ENCODE measurements at regions not wholly inside any gene's neighbourhood (a gene's known extent, or its start where the extent isn't known, plus 50 kb on each side); places are given as distances from the start of the nearest gene placed in this dataset.

- intact Hi-C loops (cut with DNase I) = no loop called here
- Histone ChIP-seq H3K27ac (no peak overlapping the region), H3K27me3 (no peaks in the 10 kb centered on the region), H3K9me3 (no peaks in the 10 kb centered on the region), H3K4me3 (no peak overlapping the region), H3K36me3 (no peaks in the 10 kb centered on the region), H3K4me1 (no peaks in the 10 kb centered on the region)
- no peak for TF ChIP-seq POLR2A (IDR thresholded peaks at IDR 0.05)
- 31% methylated on average over 9 of the region's 12 CpGs for WGBS (ENCODE audit: insufficient coverage, low coverage, low lambda C conversion rate, missing lambda C conversion rate)
- no peak for ATAC-seq
- no peak for DNase-seq
Measured at GRCh38 chr5:3825531-3826451, 230.2 kb downstream of the IRX1 start.

- no peak for ATAC-seq
- no peaks in the 10 kb centered on the region for H3K9me3 ChIP-seq
- H3K4me1 ChIP-seq = no peaks in the 10 kb centered on the region
- TF ChIP-seq POLR2A (IDR thresholded peaks at IDR 0.05) (no peak), CTCF (IDR thresholded peaks at IDR 0.05) (no peak)
- H3K4me3 ChIP-seq = no peak overlapping the region
- H3K36me3 ChIP-seq = no peaks in the 10 kb centered on the region
- H3K27me3 ChIP-seq = no peaks in the 10 kb centered on the region
- H3K27ac ChIP-seq = no peak overlapping the region
- intact Hi-C loops (cut with DNase I) = no loop called here
- DNase-seq = no peak
- WGBS (ENCODE audit: insufficient coverage, low coverage, low lambda C conversion rate, missing lambda C conversion rate) = 14% methylated on average over 8 of the region's 8 CpGs
Measured at GRCh38 chr5:3827624-3828023, 232.0 kb downstream of the IRX1 start.

GRCh38 chr5:3828761-3829160, 233.1 kb downstream of the IRX1 start:
- Histone ChIP-seq H3K4me3 (no peak overlapping the region), H3K36me3 (no peaks in the 10 kb centered on the region), H3K9me3 (no peaks in the 10 kb centered on the region), H3K27me3 (no peaks in the 10 kb centered on the region), H3K4me1 (no peaks in the 10 kb centered on the region), H3K27ac (no peak overlapping the region)
- intact Hi-C loops (cut with DNase I) = no loop called here
- TF ChIP-seq POLR2A (IDR thresholded peaks at IDR 0.05) = no peak
- no peak for TF ChIP-seq CTCF (IDR thresholded peaks at IDR 0.05)
- ATAC-seq = no peak
- DNase-seq = no peak
- 57% methylated on average over 4 of the region's 4 CpGs for WGBS (ENCODE audit: insufficient coverage, low coverage, low lambda C conversion rate, missing lambda C conversion rate)

- Histone ChIP-seq H3K4me1 (no peaks in the 10 kb centered on the region), H3K4me3 (no peak overlapping the region), H3K36me3 (no peaks in the 10 kb centered on the region), H3K27me3 (no peaks in the 10 kb centered on the region), H3K9me3 (no peaks in the 10 kb centered on the region), H3K27ac (no peak overlapping the region)
- intact Hi-C loops (cut with DNase I) = no loop called here
- WGBS (ENCODE audit: insufficient coverage, low coverage, low lambda C conversion rate, missing lambda C conversion rate) = no CpG with 5 or more reads among the region's 3 CpGs
- DNase-seq = no peak
- TF ChIP-seq CTCF (IDR thresholded peaks at IDR 0.05) (no peak), POLR2A (IDR thresholded peaks at IDR 0.05) (no peak)
- no peak for ATAC-seq
Measured at GRCh38 chr5:3833566-3833965, 237.9 kb downstream of the IRX1 start.

- Histone ChIP-seq H3K4me3 (no peak overlapping the region), H3K36me3 (no peaks in the 10 kb centered on the region), H3K9me3 (no peaks in the 10 kb centered on the region), H3K4me1 (no peaks in the 10 kb centered on the region), H3K27ac (no peak overlapping the region), H3K27me3 (no peaks in the 10 kb centered on the region)
- TF ChIP-seq POLR2A (IDR thresholded peaks at IDR 0.05) (no peak), CTCF (IDR thresholded peaks at IDR 0.05) (no peak)
- DNase-seq (no peak), ATAC-seq (no peak)
- intact Hi-C loops (cut with DNase I) = no loop called here
- WGBS (ENCODE audit: insufficient coverage, low coverage, low lambda C conversion rate, missing lambda C conversion rate) = 54% methylated on average over 8 of the region's 8 CpGs
Measured at GRCh38 chr5:3835811-3836210, 240.2 kb downstream of the IRX1 start.
